GM23338 (cell line): ENCODE measurements at regions not wholly inside any gene's neighbourhood (a gene's known extent, or its start where the extent isn't known, plus 50 kb on each side); places are given as distances from the start of the nearest gene placed in this dataset.

ENCODE experiments used
- ATAC-seq: fragments of 200-7000 bp; cut with Tn5 transposase; 3 replicates; pipeline ENCODE4 v1.9.1; 2020
- DNase-seq: peaks from one replicate; pipeline ENCODE4 v3.0.0-alpha.2; 2015; ENCODE audit warnings: low spot score
- H2AFZ ChIP-seq: fragments of 200-600 bp; sonication (generic); 2 replicates; pipeline ENCODE4 v1.8.0; 2016; ENCODE audit warnings: antibody characterized with exemption, mild to moderate bottlenecking, moderate library complexity
- H3F3A ChIP-seq: fragments of 200-600 bp; sonication (generic); replicated peaks from 2 replicates; pipeline ENCODE4 v1.8.0; 2017; ENCODE audit warnings: antibody characterized with exemption, mixed run types, low read depth
- H3K27ac ChIP-seq: fragments of 200-600 bp; sonication (generic); 2 replicates; pipeline ENCODE4 v1.6.1; 2016; ENCODE audit warnings: low read depth
- H3K27me3 ChIP-seq: fragments of 200-600 bp; sonication (generic); 2 replicates; pipeline ENCODE4 v1.8.0; 2016; ENCODE audit warnings: mild to moderate bottlenecking, mixed run types, moderate library complexity; ENCODE audit not compliant: insufficient read depth
- H3K36me3 ChIP-seq: fragments of 200-600 bp; sonication (generic); 2 replicates; pipeline ENCODE4 v1.8.0; 2016; ENCODE audit warnings: mild to moderate bottlenecking; ENCODE audit not compliant: insufficient read depth
- H3K4me1 ChIP-seq: fragments of 200-600 bp; sonication (generic); 2 replicates; pipeline ENCODE4 v1.8.0; 2016; ENCODE audit warnings: mild to moderate bottlenecking, moderate library complexity; ENCODE audit not compliant: insufficient read depth
- H3K4me2 ChIP-seq: fragments of 200-600 bp; sonication (generic); 2 replicates; pipeline ENCODE4 v1.7.1; 2017; ENCODE audit warnings: mixed run types
- H3K4me3 ChIP-seq: fragments of 200-600 bp; sonication (generic); 2 replicates; pipeline ENCODE4 v1.6.1; 2016; ENCODE audit warnings: mixed run types
- H3K79me2 ChIP-seq: fragments of 200-600 bp; sonication (generic); replicated peaks from 2 replicates; pipeline ENCODE4 v1.8.0; 2017; ENCODE audit warnings: mild to moderate bottlenecking; ENCODE audit not compliant: insufficient read depth
- H3K9me2 ChIP-seq: fragments of 200-600 bp; sonication (generic); 2 replicates; pipeline ENCODE4 v1.8.0; 2017; ENCODE audit not compliant: insufficient read depth
- H4K20me1 ChIP-seq: fragments of 200-600 bp; sonication (generic); replicated peaks from 2 replicates; pipeline ENCODE4 v1.8.0; 2017; ENCODE audit warnings: mild to moderate bottlenecking; ENCODE audit not compliant: insufficient read depth
- H3K27ac Mint-ChIP-seq: 2 replicates; pipeline ENCODE4 v1.8.0; 2020; ENCODE audit warnings: inconsistent platforms, mild to moderate bottlenecking, moderate library complexity, mixed read lengths
- H3K27me3 Mint-ChIP-seq: 3 replicates; pipeline ENCODE4 v1.8.0; 2022; ENCODE audit warnings: low read depth, mild to moderate bottlenecking, moderate library complexity, mixed read lengths, inconsistent platforms; ENCODE audit not compliant: insufficient read depth, poor library complexity
- H3K36me3 Mint-ChIP-seq: 3 replicates; pipeline ENCODE4 v1.8.0; 2021; ENCODE audit warnings: low read depth, mild to moderate bottlenecking, inconsistent platforms, moderate library complexity, mixed read lengths
- H3K4me1 Mint-ChIP-seq: 3 replicates; pipeline ENCODE4 v1.8.0; 2020; ENCODE audit warnings: mild to moderate bottlenecking, inconsistent platforms, mixed read lengths
- H3K4me3 Mint-ChIP-seq: 3 replicates; pipeline ENCODE4 v1.8.0; 2021; ENCODE audit warnings: moderate library complexity, mild to moderate bottlenecking, inconsistent platforms, mixed read lengths
- H3K9me3 Mint-ChIP-seq: 3 replicates; pipeline ENCODE4 v1.8.0; 2020; ENCODE audit warnings: moderate library complexity, mild to moderate bottlenecking, inconsistent platforms, mixed read lengths
- CREB1 ChIP-seq: fragments of 250-450 bp; sonication (Bioruptor Pico); IDR thresholded peaks from 2 replicates; pipeline ENCODE4 v1.5.0; 2020; ENCODE audit warnings: low read depth, mild to moderate bottlenecking, moderate library complexity
- CTCF ChIP-seq, 2 experiments: fragments of 200-600 bp in 1 of 2; sonication (generic) in 1 of 2; conservative IDR thresholded peaks; 2 replicates each; pipeline versions ENCODE4 v1.5.1 to v1.6.1; 2016 to 2017; ENCODE audit warnings: antibody characterized with exemption in 2 of 2, low read depth in 2 of 2, mild to moderate bottlenecking in 2 of 2, moderate library complexity in 1 of 2
- EZH2 ChIP-seq: fragments of 200-600 bp; sonication (generic); IDR thresholded peaks from one replicate; pipeline ENCODE4 v1.8.0; 2017; ENCODE audit warnings: antibody characterized with exemption, mild to moderate bottlenecking, low read depth; ENCODE audit not compliant: unreplicated experiment
- EZH2phosphoT487 ChIP-seq: fragments of 200-600 bp; sonication (generic); IDR thresholded peaks from one replicate; pipeline ENCODE4 v1.8.1; 2018; ENCODE audit warnings: antibody characterized with exemption; ENCODE audit not compliant: unreplicated experiment
- NANOG ChIP-seq: IDR thresholded peaks from 2 replicates; pipeline ENCODE4 v1.6.1; 2016; ENCODE audit warnings: antibody characterized with exemption, borderline replicate concordance
- STAT1 ChIP-seq: IDR thresholded peaks from one replicate; pipeline ENCODE4 v1.6.1; 2016; ENCODE audit warnings: antibody characterized with exemption; ENCODE audit not compliant: unreplicated experiment
- ZNF331 ChIP-seq: fragments of 250-450 bp; sonication (Bioruptor Pico); IDR thresholded peaks from 2 replicates; pipeline ENCODE4 v1.5.0; 2020; ENCODE audit warnings: low read depth, mild to moderate bottlenecking, moderate library complexity
- TF ChIP-seq, protein P1 (sequence below): IDR thresholded peaks from one replicate; pipeline ENCODE4 v1.6.1; 2018; ENCODE audit warnings: antibody characterized with exemption; ENCODE audit not compliant: unreplicated experiment
- TF ChIP-seq, protein P2 (sequence below): IDR thresholded peaks from 2 replicates; pipeline ENCODE4 v1.6.1; 2016; ENCODE audit warnings: antibody characterized with exemption

DNA sequence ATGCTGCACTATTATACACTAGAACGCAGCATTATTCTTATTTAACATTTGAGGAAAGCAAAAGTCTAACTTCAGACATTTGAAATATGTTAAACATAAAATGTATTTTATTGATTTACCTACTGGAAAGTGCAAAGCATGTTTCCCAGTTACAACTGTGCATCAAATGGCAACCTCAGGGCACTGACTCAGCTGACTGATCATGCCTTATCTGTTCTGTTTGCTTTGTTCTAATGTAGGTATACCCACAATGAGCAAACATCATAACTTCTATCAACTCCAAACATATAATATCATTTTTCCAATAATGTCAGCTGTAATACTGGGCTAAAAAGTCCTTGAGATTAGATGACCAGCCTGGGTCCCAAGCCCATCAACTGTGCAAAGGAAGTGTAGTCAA is 431.0 kb downstream of the FOXG1 start:
- H3K4me3 ChIP-seq, result no peak overlapping the region

GRCh38 chr14:29205658-29206057 is 439.1 kb downstream of the FOXG1 start:
- no peak for ATAC-seq
- no peak for TF ChIP-seq STAT1
- no peak for TF ChIP-seq EZH2phosphoT487
- TF ChIP-seq ZNF331 (CRISPR knock-in tag), result no peak
- no peak for TF ChIP-seq EZH2
- no peak for TF ChIP-seq NANOG
- TF ChIP-seq CREB1, result no peak
- no peak for TF ChIP-seq CTCF (conservative IDR thresholded peaks at IDR 0.05; ENCODE audit: low read depth in 2 of 2)

More for the DNA sequence above, 431.0 kb downstream of the FOXG1 start:
- Histone ChIP-seq H3K4me1 (no peaks in the 10 kb centered on the region), H3K27me3 (no peaks in the 10 kb centered on the region), H3K79me2 (no peaks in the 10 kb centered on the region), H2AFZ (no peak overlapping the region), H3K36me3 (no peaks in the 10 kb centered on the region), H4K20me1 (no peaks in the 10 kb centered on the region), H3F3A (no peaks in the 10 kb centered on the region), H3K4me2 (no peak overlapping the region), H3K9me2 (no peaks in the 10 kb centered on the region), H3K27ac (no peak overlapping the region)
- Mint-ChIP-seq H3K4me3 (no peak overlapping the region), H3K36me3 (no peaks in the 10 kb centered on the region), H3K9me3 (no peaks in the 10 kb centered on the region), H3K27ac (no peak overlapping the region), H3K4me1 (no peaks in the 10 kb centered on the region), H3K27me3 (no peaks in the 10 kb centered on the region)
- DNase-seq (no peak), ATAC-seq (no peak)
- TF ChIP-seq, protein P1, sequence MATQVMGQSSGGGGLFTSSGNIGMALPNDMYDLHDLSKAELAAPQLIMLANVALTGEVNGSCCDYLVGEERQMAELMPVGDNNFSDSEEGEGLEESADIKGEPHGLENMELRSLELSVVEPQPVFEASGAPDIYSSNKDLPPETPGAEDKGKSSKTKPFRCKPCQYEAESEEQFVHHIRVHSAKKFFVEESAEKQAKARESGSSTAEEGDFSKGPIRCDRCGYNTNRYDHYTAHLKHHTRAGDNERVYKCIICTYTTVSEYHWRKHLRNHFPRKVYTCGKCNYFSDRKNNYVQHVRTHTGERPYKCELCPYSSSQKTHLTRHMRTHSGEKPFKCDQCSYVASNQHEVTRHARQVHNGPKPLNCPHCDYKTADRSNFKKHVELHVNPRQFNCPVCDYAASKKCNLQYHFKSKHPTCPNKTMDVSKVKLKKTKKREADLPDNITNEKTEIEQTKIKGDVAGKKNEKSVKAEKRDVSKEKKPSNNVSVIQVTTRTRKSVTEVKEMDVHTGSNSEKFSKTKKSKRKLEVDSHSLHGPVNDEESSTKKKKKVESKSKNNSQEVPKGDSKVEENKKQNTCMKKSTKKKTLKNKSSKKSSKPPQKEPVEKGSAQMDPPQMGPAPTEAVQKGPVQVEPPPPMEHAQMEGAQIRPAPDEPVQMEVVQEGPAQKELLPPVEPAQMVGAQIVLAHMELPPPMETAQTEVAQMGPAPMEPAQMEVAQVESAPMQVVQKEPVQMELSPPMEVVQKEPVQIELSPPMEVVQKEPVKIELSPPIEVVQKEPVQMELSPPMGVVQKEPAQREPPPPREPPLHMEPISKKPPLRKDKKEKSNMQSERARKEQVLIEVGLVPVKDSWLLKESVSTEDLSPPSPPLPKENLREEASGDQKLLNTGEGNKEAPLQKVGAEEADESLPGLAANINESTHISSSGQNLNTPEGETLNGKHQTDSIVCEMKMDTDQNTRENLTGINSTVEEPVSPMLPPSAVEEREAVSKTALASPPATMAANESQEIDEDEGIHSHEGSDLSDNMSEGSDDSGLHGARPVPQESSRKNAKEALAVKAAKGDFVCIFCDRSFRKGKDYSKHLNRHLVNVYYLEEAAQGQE, result no peak
- TF ChIP-seq, protein P2, sequence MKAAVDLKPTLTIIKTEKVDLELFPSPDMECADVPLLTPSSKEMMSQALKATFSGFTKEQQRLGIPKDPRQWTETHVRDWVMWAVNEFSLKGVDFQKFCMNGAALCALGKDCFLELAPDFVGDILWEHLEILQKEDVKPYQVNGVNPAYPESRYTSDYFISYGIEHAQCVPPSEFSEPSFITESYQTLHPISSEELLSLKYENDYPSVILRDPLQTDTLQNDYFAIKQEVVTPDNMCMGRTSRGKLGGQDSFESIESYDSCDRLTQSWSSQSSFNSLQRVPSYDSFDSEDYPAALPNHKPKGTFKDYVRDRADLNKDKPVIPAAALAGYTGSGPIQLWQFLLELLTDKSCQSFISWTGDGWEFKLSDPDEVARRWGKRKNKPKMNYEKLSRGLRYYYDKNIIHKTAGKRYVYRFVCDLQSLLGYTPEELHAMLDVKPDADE, result no peak
- TF ChIP-seq EZH2 (no peak), STAT1 (no peak)

More at GRCh38 chr14:29205658-29206057, 439.1 kb downstream of the FOXG1 start:
- H3K36me3 ChIP-seq, result no peaks in the 10 kb centered on the region
- no peaks in the 10 kb centered on the region for H3K27me3 ChIP-seq
- H3K9me2 ChIP-seq, result no peaks in the 10 kb centered on the region
- Mint-ChIP-seq H3K4me1 (no peaks in the 10 kb centered on the region), H3K36me3 (no peaks in the 10 kb centered on the region), H3K27me3 (no peaks in the 10 kb centered on the region), H3K4me3 (no peak overlapping the region), H3K27ac (no peak overlapping the region), H3K9me3 (no peaks in the 10 kb centered on the region)
- no peak overlapping the region for H3K4me2 ChIP-seq
- no peaks in the 10 kb centered on the region for H3F3A ChIP-seq
- H3K4me3 ChIP-seq, result no peak overlapping the region
- no peak for DNase-seq
- H2AFZ ChIP-seq, result no peak overlapping the region
- H3K79me2 ChIP-seq, result no peaks in the 10 kb centered on the region
- H3K27ac ChIP-seq, result no peak overlapping the region
- no peaks in the 10 kb centered on the region for H4K20me1 ChIP-seq
- H3K4me1 ChIP-seq, result no peaks in the 10 kb centered on the region
